Activated CD4-positive, alpha-beta T cell treated with anti-CD3 and anti-CD28 coated beads, Interleukin-2, amount 50 U/mL, for 16 hours (primary cell): ENCODE measurements at regions not wholly inside any gene's neighbourhood (a gene's known extent, or its start where the extent isn't known, plus 50 kb on each side); places are given as distances from the start of the nearest gene placed in this dataset.

ENCODE experiments used
- DNase-seq: peaks from one replicate; pipeline ENCODE4 v3.0.0-alpha.2; 2020

- no peak for DNase-seq
Observed at GRCh38 chr18:7288544-7288943, 57.7 kb downstream of the LRRC30 start.

DNA sequence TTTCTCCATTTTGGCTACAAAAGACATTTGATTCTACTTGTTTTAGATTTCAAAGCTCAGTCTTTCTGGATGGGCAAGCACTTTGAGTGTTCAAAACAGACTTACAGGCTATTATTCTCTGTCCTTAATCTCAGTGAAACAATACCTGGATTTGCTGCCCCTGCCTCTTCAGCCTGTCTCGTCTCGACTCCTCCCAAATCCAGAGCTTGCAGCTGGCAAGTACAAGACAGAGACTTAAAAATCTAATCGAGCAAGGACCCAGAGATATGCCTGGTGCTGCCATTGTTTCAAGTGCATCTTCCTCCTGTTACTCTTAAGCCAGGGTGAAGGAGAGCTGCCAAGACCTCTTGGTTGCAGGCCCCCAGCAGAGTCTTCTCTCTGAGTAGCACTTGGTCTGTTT is 59.2 kb downstream of the LRRC30 start:
- no peak for DNase-seq

- no peak for DNase-seq
Observed at GRCh38 chr18:7291046-7291445, 60.2 kb downstream of the LRRC30 start.

- DNase-seq = no peak
Observed at GRCh38 chr18:7298149-7298548, 67.3 kb downstream of the LRRC30 start.

- no peak for DNase-seq
Observed at GRCh38 chr18:7301094-7301493, 70.2 kb downstream of the LRRC30 start.

DNA sequence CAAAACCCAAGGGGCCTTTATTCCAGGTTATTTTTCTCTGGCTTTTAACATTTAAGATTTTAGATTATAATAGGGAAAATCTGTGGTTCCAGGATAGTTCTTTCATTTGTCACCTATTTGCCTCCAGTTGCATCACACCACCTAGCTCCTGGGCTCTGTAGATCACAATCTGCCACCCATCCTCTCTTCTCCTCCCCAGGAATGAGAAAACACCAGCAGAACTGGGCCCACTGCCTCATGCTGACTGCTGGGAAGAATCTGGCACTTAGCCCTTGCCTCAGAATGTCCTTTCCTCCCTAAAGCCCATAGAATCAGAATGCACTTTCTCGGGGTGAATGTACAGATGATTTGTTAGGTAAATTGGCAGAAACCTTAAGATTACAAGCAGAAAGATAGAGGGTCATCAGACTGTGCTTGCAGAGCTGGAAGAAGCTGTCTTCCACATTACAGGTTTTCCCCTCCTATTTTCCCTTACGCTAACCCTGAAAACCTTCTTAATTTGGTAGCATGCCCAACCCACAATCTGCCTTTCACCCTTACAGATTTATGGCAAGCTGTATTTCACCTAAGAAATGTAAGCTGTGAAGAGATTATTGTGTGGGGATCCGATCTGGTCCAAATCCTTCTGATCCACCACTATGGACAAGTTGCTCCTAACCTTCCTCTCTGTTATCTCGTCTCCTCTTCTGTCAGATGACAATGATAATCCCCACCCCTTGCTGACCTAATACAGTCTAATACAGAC is 72.6 kb downstream of the LRRC30 start:
- DNase-seq = no peak

DNA sequence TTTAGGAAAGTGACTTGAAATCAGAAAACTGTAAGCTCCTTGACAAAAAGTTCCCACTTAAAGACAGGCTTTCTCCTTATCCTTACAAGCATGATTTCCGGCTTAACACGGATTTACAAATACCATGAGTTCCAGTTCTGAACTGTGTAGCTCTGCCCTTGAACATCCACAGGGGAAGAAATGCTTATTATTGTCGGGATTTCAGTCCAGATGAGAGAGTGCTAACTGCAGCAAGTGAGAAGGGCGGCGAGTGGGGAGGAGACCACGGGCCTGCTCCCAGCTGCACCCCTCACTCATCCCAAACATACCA is 73.1 kb downstream of the LRRC30 start:
- DNase-seq = no peak

GRCh38 chr18:7305416-7305815 is 74.5 kb downstream of the LRRC30 start:
- no peak for DNase-seq

DNA sequence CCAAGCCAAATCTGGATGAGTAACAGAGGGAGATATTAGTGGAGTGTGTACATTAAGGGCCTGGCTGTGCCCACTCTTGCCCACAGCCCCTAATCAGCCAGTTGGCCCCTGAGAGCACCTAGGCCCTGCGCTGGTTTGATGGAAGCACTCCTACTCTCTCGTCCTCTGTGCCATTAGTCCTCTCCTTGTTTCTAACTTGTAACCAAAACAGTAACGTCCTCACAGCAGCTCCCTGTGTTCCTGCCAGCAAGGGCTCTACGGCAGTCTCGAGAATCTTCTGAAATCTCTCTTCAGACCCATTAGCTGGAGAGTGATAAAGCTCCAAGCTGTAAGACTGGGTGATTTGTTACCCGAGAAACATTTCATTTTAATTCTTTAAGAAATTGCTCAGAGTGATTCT is 76.1 kb downstream of the LRRC30 start:
- no peak for DNase-seq

- DNase-seq = no peak
Observed at GRCh38 chr18:7307526-7307925, 76.6 kb downstream of the LRRC30 start.

DNA sequence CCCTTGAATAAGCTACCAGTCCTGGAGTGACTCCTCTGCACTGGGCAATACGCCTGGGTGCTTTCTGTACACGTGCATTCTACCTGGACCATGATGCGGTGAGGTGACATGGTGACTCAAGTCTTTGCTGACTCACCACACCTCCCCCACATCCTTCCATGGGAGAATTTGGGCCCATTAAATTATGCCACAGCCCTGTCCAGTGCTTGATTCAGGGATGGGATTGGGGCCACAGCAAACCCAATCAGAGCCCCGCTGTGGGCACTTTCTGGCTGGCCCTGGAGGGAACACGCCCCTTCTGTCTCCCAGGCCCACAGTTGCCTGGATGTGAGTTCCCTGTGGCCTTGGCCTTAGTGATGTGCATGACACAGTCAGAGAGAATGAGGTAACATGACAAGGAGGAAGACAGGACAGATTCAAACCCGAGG is 86.9 kb downstream of the LRRC30 start:
- no peak for DNase-seq

- DNase-seq = no peak
Observed at GRCh38 chr18:7319161-7319560, 88.3 kb downstream of the LRRC30 start.

- no peak for DNase-seq
Observed at GRCh38 chr18:7321831-7322230, 90.9 kb downstream of the LRRC30 start.

DNA sequence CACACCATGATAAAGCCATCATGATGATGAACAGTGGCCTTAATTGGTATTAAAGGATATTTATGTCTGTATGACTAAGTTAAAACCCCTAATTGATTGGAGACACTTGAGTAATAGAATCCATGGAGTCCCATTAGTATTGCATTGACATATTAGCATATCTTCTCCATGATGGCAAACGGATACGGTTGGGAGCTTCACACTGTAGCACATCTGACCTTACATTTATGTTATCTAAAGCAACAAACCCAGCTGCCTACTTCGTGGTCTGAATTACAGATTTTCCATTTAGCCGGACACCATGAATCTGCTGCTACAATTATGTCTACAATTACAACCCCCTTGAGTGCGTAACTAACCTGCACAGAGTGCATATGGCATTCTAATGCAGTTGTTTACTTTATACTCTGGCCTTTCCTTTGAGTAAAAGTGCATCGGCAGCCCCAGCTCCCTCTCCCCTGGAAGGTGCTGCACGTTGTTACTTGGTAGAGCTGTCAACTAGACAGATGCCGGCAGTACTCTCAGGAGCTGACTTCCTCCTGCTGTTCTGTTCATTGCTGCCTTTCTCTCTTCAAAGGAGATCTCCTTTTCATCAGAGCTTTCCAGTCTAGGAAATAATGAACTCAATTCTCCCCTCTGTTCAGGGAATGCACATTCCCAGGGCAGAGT is 92.1 kb downstream of the LRRC30 start:
- no peak for DNase-seq

DNA sequence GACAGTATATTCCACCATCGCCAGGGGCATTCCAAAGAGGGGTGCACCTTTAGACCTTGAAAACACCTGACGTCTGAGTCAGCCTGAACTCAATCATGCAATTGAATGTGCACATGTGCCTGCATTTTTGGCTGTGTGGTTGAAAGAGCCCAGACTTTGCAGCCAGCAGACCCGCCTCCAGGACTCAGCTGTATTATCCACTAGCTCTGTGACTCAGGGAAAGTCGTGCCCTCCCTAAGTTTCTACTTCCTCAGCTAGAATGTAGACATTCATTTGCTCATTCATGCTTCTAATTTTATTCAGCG is 94.2 kb downstream of the LRRC30 start:
- DNase-seq = no peak

- no peak for DNase-seq
Observed at GRCh38 chr18:7329016-7329415, 98.1 kb downstream of the LRRC30 start.

DNA sequence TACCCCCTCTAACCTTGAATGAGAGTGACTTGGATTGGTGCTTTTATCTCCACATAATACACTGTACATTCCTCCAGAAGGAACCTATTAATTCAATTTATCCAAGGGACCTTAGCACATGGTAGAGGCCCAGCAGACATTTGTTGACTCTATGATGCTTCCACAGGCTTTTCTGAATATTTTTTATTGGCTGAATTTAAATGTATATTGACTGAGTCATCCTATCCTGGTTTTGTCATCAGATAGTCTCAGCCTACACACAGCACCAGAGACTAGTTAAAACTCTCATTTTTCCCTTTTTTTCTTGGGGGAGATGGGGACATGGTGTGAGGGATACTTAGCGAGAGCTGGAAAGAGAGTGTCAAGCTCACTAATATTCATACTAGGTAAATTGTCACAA is 101.6 kb downstream of the LRRC30 start:
- no peak for DNase-seq

GRCh38 chr18:7333025-7333562 is 102.2 kb downstream of the LRRC30 start:
- no peak for DNase-seq

- DNase-seq = no peak
Observed at GRCh38 chr18:7334973-7335568, 104.2 kb downstream of the LRRC30 start.

- DNase-seq = no peak
Observed at GRCh38 chr18:7336623-7337022, 105.7 kb downstream of the LRRC30 start.

DNA sequence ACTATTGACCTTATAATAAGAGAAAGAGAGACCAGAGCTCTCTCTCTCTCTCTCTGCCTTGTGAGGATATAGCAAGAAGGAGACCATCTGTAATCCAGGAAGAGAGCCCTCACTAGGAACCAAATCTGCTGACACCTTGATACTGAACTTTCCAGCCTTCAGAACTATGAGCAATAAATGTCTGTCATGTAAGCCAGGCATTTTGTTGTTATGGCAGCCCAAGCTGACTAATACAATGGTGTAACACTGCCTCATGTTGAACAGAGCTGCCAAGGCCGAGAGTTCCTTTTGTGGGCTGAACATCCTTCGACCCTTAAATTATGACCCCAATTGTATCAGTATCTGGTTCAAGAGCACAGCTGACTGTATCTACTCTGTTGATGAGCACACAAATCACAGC is 108.0 kb downstream of the LRRC30 start:
- DNase-seq = no peak

GRCh38 chr18:7341581-7342337 is 110.9 kb downstream of the LRRC30 start:
- no peak for DNase-seq

GRCh38 chr18:7349181-7349837 is 118.4 kb downstream of the LRRC30 start:
- DNase-seq = no peak
